GM18511 (cell line): ENCODE measurements at regions not wholly inside any gene's neighbourhood (a gene's known extent, or its start where the extent isn't known, plus 50 kb on each side); places are given as distances from the start of the nearest gene placed in this dataset.

Source experiments
- ATAC-seq: cut with Tn5 transposase; IDR thresholded peaks from one replicate; pipeline ENCODE4 v1.9.1; 2021; ENCODE audit warnings: mild to moderate bottlenecking, moderate library complexity; ENCODE audit not compliant: unreplicated experiment

DNA sequence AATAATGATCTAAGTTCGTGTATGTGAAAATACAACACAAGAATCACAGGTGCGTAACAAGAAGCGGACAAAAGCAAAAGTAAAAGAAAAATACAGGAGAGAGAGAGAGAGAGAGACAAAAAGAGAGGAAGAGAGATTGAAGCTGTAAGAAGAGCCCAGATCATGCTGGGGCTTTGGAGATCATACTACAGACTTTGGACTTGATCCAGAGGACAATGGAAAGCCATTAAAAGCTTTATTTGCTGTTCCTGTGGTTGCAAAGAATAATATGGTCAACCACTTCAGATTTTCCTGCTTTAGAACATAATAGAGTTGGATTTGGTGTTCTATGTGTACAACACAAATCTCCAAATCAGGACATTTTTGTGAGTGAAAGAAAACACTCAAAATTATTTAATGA, 561.4 kb downstream of the CAAP1 start:
- no peak for ATAC-seq

GRCh38 chr9:26329974-26330373, 562.6 kb downstream of the CAAP1 start:
- no peak for ATAC-seq

- peak; percentile 68 for ATAC-seq
These were observed 566.0 kb downstream of the CAAP1 start for GRCh38 chr9:26326563-26326962.

DNA sequence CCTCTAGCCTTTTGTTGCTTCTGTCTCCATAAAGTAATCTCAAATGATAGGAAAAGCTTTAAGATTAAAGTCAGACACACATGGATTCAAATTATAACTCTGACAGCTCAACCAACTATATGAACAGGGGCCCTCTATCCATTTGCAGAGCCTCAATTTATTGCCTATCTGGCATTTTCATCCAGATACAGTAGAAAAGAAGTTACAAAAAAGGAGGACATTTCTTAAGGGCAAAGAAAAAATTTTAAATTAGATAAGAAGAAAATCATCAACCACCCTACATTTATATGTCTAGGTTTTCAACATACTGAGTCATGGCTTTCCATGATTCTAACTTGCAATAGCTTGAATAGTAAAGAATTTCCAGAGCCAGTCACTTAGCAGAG, 567.2 kb downstream of the CAAP1 start:
- no peak for ATAC-seq

DNA sequence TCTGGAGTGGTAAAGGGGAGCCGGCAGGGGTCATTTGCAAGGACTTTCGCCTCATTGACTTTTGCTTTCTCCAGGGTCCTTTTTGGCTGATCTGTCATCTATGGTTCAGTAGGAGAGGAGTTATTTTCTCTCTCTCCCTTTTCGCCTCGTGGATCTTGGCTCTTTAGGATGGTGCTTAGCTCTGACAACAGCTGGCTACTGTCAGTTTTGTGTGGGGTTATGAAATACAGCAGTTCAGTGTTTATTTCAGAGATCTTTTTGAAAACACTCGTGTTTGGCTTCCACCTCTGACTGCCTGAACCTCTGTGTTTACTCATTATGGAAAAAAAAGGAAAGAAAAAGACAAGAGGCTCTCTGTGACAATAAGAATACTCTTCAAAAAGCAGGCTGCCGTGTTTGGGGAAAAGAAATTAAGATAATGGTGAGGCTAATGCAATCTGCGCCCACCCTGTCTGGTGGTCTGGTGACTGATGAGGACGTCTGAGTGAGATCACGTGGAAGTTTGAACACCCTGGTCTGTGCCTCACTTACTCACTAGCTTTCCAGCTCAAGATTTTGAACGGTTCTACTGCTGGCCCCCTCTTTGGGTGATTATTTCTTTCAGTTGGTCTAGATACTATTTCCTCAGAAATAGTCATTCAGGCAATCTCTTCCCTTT, 567.7 kb downstream of the CAAP1 start:
- no peak for ATAC-seq

DNA sequence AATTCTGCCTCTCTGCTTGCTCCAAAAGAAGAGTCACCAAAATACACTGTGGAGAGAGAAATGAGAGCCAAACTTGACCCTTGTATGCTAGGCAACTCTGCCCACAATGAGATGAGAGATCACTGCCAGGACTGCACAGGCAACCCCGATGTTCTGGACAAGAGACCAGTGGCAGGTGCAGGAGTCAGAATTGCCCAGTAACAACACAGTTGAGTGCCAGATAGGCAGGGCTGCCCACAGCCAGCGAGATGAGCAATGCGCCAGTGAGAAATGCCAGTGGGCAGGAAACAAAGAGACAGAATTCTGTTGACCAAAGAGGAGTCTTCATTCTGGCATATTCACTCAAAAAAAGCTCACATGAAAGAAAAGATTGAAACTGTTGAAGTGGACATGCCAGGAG, 570.7 kb downstream of the CAAP1 start:
- ATAC-seq, result no peak

GRCh38 chr9:26319859-26320258, 572.7 kb downstream of the CAAP1 start:
- no peak for ATAC-seq

GRCh38 chr9:26313108-26313507, 579.5 kb downstream of the CAAP1 start:
- ATAC-seq, result no peak

GRCh38 chr9:26311463-26311995, 581.1 kb downstream of the CAAP1 start:
- no peak for ATAC-seq

DNA sequence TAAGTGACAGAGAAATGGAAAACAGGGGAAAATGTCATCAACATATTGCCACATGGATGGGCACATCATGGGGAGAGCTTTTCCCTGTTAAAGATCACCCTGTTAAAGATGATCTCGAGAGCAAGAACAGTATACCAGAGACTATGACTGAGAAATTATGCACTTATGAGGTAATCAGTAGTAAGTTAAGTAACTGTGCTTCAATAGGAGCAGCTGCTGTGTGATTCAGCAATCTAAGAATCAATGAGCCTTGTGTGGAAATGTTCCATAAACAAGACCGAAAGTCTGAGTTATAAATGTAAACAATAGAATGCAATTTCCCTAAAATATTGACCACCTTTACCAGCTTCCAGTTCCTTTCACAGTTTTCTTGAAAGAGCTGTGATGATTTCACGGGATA, 582.3 kb downstream of the CAAP1 start:
- ATAC-seq, result no peak

- ATAC-seq, result no peak
These were observed 584.3 kb downstream of the CAAP1 start for GRCh38 chr9:26308328-26308727.

DNA sequence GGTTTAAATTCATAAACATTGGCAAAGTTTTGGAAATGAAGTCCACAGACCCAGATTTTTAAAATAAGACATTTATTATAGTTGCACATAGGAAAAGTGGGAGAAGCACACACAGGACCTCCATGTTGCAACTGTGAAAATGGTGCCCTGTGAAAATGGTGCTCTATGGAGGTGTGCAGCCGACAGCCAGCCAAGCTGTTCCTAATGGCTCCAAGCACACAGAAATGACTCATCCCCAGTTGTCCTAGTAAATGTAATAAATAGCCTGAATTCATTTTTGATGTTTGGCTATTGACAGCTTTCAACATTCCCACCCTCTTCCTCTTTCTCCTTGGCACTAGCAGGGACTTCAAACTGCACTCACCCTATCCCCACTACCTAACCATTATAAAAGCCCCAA, 590.9 kb downstream of the CAAP1 start:
- no peak for ATAC-seq

DNA sequence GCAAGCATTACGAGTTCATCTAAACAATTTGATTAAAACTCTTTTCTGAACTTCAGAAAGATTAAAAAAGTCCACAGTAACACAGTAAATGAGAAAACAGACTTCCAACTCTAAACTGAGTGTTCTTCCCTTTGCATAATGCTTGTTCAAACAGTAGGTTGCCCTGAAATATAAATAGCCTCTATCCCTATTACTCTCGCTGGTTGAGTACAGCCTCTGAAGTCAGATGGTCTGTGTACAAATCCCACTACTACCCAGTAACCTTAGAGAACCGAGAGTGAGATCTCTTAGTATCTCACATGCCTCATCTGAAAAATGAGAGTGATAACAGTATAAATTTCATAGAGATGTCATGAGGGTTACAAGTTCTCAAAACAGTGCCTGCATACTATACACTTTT, 591.6 kb downstream of the CAAP1 start:
- ATAC-seq, result no peak

DNA sequence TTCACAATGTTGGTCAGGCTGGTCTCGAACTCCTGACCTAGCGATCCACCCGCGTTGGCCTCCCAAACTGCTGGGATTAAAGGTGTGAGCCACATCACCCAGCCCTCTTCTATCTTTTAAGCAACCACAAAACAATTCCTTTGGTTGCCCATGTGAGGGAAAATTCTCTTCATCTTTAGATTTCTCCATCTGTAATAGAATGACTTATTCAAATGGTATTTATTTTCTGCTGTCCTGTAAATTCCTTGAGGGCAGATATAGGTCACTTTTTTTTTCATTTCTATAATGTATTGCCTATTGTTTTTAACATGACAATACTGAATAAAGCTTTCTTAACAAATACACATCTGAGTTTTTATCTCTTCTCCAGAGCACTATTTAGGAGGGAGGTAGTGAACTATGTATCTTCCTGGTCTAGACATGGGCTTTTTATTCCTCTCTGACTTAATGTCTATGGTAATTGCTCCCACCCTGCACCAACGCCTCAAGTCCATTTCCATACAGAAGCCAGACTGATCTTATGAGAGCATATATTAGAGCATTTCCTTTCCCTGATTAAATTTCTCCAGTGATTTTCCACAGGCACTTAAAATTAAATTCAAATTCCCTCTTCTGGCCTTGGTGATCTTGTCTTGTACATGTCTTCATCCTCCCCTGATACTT, 595.6 kb downstream of the CAAP1 start:
- ATAC-seq, result no peak

GRCh38 chr9:26292943-26293342, 599.7 kb downstream of the CAAP1 start:
- ATAC-seq, result no peak

GRCh38 chr9:26271495-26272122, 593.4 kb upstream of the TUSC1 start:
- ATAC-seq, result no peak

GRCh38 chr9:26266146-26266793, 588.0 kb upstream of the TUSC1 start:
- ATAC-seq, result no peak

- ATAC-seq, result no peak
These were observed 586.7 kb upstream of the TUSC1 start for GRCh38 chr9:26264709-26265601.

- no peak for ATAC-seq
These were observed 585.2 kb upstream of the TUSC1 start for GRCh38 chr9:26263478-26263877.

DNA sequence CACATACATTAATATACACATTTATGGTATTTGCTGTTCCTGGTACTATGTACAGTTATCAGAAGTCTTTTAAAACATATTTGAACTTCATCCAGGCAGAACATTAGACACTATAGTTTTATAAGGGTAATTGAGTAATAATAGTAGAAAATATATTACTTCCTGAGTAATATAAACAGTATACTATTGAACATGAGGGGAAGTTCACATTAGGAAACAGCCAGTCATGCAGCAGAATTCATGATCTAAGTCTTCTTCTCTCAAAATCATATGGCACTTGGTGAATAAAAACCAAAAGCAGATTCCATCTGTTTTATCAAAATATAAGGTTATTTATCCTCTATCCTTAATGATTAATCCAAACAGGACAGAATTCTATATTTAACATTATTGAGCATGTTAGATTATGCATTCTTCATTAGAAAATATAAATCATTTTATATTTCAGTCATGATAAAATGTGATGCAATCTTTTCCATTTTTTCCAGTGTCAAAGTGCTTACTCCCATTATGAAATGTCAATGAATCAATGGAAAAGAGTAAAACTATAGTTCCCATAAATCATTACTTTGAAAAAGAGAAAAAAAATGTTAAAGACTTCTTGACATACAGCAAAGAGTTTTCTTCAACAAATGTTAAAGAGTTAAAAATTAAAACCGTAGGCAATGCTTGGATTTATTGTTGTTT, 584.3 kb upstream of the TUSC1 start:
- ATAC-seq, result no peak
